Sigmoid colon (tissue), 6 donors: ENCODE measurements at regions not wholly inside any gene's neighbourhood (a gene's known extent, or its start where the extent isn't known, plus 50 kb on each side); places are given as distances from the start of the nearest gene placed in this dataset.
A peak's percentile ranks its signal among the peaks of the same experiment; 100 is the strongest.

ENCODE experiments used
- DNase-seq: peaks from one replicate; pipeline ENCODE4 v3.0.0-alpha.2; 2019
- H3K27ac ChIP-seq, 4 donors: fragments of 200-600 bp; sonication (generic); one replicate each; pipeline ENCODE4 v1.5.1; 2016 to 2019; ENCODE audit warnings: mild to moderate bottlenecking in 1 of 4
- H3K27me3 ChIP-seq, 3 donors: fragments of 200-600 bp; sonication (generic); one replicate each; pipeline ENCODE4 v1.5.1; 2019; ENCODE audit warnings: mild to moderate bottlenecking in 1 of 3
- H3K36me3 ChIP-seq, 4 donors: fragments of 200-600 bp; sonication (generic); one replicate each; pipeline ENCODE4 v1.5.1; 2016 to 2019
- H3K4me1 ChIP-seq, 4 donors: fragments of 200-600 bp; sonication (generic); one replicate each; pipeline ENCODE4 v1.5.1; 2017 to 2019
- H3K4me3 ChIP-seq, 4 donors: fragments of 200-600 bp; sonication (generic); one replicate each; pipeline ENCODE4 v1.5.1; 2017 to 2019; ENCODE audit warnings: mild to moderate bottlenecking in 2 of 4, moderate library complexity in 1 of 4
- H3K9me3 ChIP-seq, 4 donors: fragments of 200-600 bp in 3 of 4; sonication (generic) in 3 of 4; one replicate each; pipeline versions ENCODE4 v1.5.1 to v1.6.1; 2013 to 2019
- CTCF ChIP-seq, 4 experiments: fragments of 450-650 bp in 3 of 4; fragments of 200-600 bp in 1 of 4; IDR thresholded peaks; one replicate each; pipeline ENCODE4 v1.5.1; 2016 to 2019; ENCODE audit warnings: antibody characterized with exemption in 4 of 4, mild to moderate bottlenecking in 3 of 4, moderate library complexity in 2 of 4
- EP300 ChIP-seq, 4 donors: sonication (generic); formaldehyde crosslinking; IDR thresholded peaks; one replicate each; pipeline ENCODE4 v1.6.1; 2017; ENCODE audit warnings: antibody characterized with exemption in 4 of 4
- POLR2A ChIP-seq, 2 donors: fragments of 450-650 bp; IDR thresholded peaks; one replicate each; pipeline ENCODE4 v1.6.1; 2016; ENCODE audit warnings: antibody characterized with exemption in 2 of 2, mild to moderate bottlenecking in 2 of 2, moderate library complexity in 2 of 2
- POLR2AphosphoS5 ChIP-seq, 4 donors: sonication (generic); formaldehyde crosslinking; IDR thresholded peaks; one replicate each; pipeline ENCODE4 v1.6.1; 2017; ENCODE audit warnings: antibody characterized with exemption in 4 of 4
- WGBS, 2 donors: extraction: QIAGEN DNeasy Blood & Tissue Kit; methylation state at CpG; one replicate each; pipeline ENCODE4 v1.1.7; 2013; 5-methylcytosine and 5-hydroxymethylcytosine counted together
- intact Hi-C: fragments of 100-400 bp; cut with DNase I; formaldehyde crosslinking; loops from one replicate; pipeline ENCODE4 v1.15.1; 2023
- donor health status: healthy with polysubstance abuse.
- donor health status: healthy.

GRCh38 chr6:112831022-112831421 is 483.9 kb downstream of the RFPL4B start:
- intact Hi-C loops = no loop called here

GRCh38 chr6:112833581-112834131 is 486.5 kb downstream of the RFPL4B start:
- Histone ChIP-seq H3K9me3 (no peaks in the 10 kb centered on the region), H3K4me1 (no peaks in the 10 kb centered on the region), H3K36me3 (no peaks in the 10 kb centered on the region), H3K27ac (no peak overlapping the region), H3K27me3 (no peaks in the 10 kb centered on the region), H3K4me3 (no peak overlapping the region)
- TF ChIP-seq POLR2AphosphoS5 (IDR thresholded peaks at IDR 0.05) (no peak), EP300 (IDR thresholded peaks at IDR 0.05) (no peak), POLR2A (IDR thresholded peaks at IDR 0.05) (no peak), CTCF (IDR thresholded peaks at IDR 0.05) (no peak)
- intact Hi-C loops = no loop called here
- DNase-seq = no peak
- 86 to 87% methylated on average over 4 of the region's 4 CpGs for WGBS, 2 donors

More at GRCh38 chr6:112831022-112831421, 483.9 kb downstream of the RFPL4B start:
- Histone ChIP-seq H3K4me1 (no peaks in the 10 kb centered on the region), H3K9me3 (no peaks in the 10 kb centered on the region), H3K36me3 (no peaks in the 10 kb centered on the region), H3K4me3 (no peak overlapping the region), H3K27ac (no peak overlapping the region), H3K27me3 (no peaks in the 10 kb centered on the region)
- TF ChIP-seq EP300 (IDR thresholded peaks at IDR 0.05) (no peak), CTCF (IDR thresholded peaks at IDR 0.05) (no peak), POLR2AphosphoS5 (IDR thresholded peaks at IDR 0.05) (no peak), POLR2A (IDR thresholded peaks at IDR 0.05) (no peak)
- DNase-seq = no peak
- WGBS, 2 donors = 65 to 77% methylated on average over 1 of the region's 1 CpG

- H3K27ac ChIP-seq = no peak overlapping the region
- H3K27me3 ChIP-seq = no peaks in the 10 kb centered on the region
- no peaks in the 10 kb centered on the region for H3K36me3 ChIP-seq
- TF ChIP-seq POLR2AphosphoS5 (IDR thresholded peaks at IDR 0.05) (no peak), POLR2A (IDR thresholded peaks at IDR 0.05) (no peak), EP300 (IDR thresholded peaks at IDR 0.05) (no peak), CTCF (IDR thresholded peaks at IDR 0.05) (no peak)
- no peaks in the 10 kb centered on the region for H3K4me1 ChIP-seq
- no peaks in the 10 kb centered on the region for H3K9me3 ChIP-seq
- intact Hi-C loops = no loop called here
- 89 to 95% methylated on average over 3 of the region's 3 CpGs for WGBS, 2 donors
- no peak for DNase-seq
- no peak overlapping the region for H3K4me3 ChIP-seq
These were observed 487.9 kb downstream of the RFPL4B start for GRCh38 chr6:112835078-112835477.

GRCh38 chr6:112839525-112839961 is 492.4 kb downstream of the RFPL4B start:
- no peaks in the 10 kb centered on the region for H3K36me3 ChIP-seq
- DNase-seq = no peak
- peaks cover 0 to 2% (median 0%) of the 10 kb centered on the region in 4 donors for H3K9me3 ChIP-seq
- intact Hi-C loops = no loop called here
- no peaks in the 10 kb centered on the region for H3K4me1 ChIP-seq
- H3K27me3 ChIP-seq = no peaks in the 10 kb centered on the region
- no peak overlapping the region for H3K27ac ChIP-seq
- H3K4me3 ChIP-seq = no peak overlapping the region
- no peak for TF ChIP-seq POLR2A (IDR thresholded peaks at IDR 0.05)
- TF ChIP-seq POLR2AphosphoS5 (IDR thresholded peaks at IDR 0.05) = peak in 1 of 4 donors; percentile 18

- Histone ChIP-seq H3K27ac (no peak overlapping the region), H3K9me3 (peaks cover 0 to 2% (median 0%) of the 10 kb centered on the region in 4 donors), H3K27me3 (no peaks in the 10 kb centered on the region), H3K4me1 (no peaks in the 10 kb centered on the region), H3K36me3 (no peaks in the 10 kb centered on the region), H3K4me3 (no peak overlapping the region)
- WGBS, 2 donors = 80 to 83% methylated on average over 4 of the region's 4 CpGs
- intact Hi-C loops = no loop called here
- DNase-seq = no peak
- TF ChIP-seq CTCF (IDR thresholded peaks at IDR 0.05) = no peak
- no peak for TF ChIP-seq POLR2AphosphoS5 (IDR thresholded peaks at IDR 0.05)
- no peak for TF ChIP-seq POLR2A (IDR thresholded peaks at IDR 0.05)
- TF ChIP-seq EP300 (IDR thresholded peaks at IDR 0.05) = no peak
These were observed 494.6 kb downstream of the RFPL4B start for GRCh38 chr6:112841553-112842329.
